ENCODE measurements at regions not wholly inside any gene's neighbourhood (a gene's known extent, or its start where the extent isn't known, plus 50 kb on each side); places are given as distances from the start of the nearest gene placed in this dataset.

- TF ChIP-seq CTCF (IDR thresholded peaks at IDR 0.05): no peak
- no peak for TF ChIP-seq POLR2A (IDR thresholded peaks at IDR 0.05; ENCODE audit: low read depth)
Measured at GRCh38 chr18:42509750-42510415, 554.8 kb downstream of the PIK3C3 start.
